H1 (cell line): ENCODE measurements at regions not wholly inside any gene's neighbourhood (a gene's known extent, or its start where the extent isn't known, plus 50 kb on each side); places are given as distances from the start of the nearest gene placed in this dataset.

ENCODE experiments used
- CTCF ChIA-PET: fragments of 300-600 bp; sonication (Branson Sonifier 250); formaldehyde crosslinking; loops from one replicate; lab custom pipeline; 2021; ENCODE audit not compliant: partially characterized antibody; lab: Charles Lee
- POLR2A ChIA-PET: fragments of 300-600 bp; sonication (Branson Sonifier 250); formaldehyde crosslinking; loops from one replicate; lab custom pipeline; 2021; ENCODE audit warnings: inconsistent platforms; ENCODE audit not compliant: partially characterized antibody; lab: Charles Lee
- DNase-seq, 2 experiments: peaks; one replicate each; pipeline versions ENCODE4 v3.0.0 to v3.0.0-alpha.2; 2010 to 2022; ENCODE audit warnings: low spot score in 2 of 2, low read depth in 1 of 2, mixed read lengths in 1 of 2
- FAIRE-seq: peaks from 2 replicates; lab custom pipeline; 2011; peaks lifted over from hg19 to GRCh38; lab: Jason Lieb, UNC
- H2AFZ ChIP-seq: 2 replicates; pipeline ENCODE4 v1.8.1; 2012; ENCODE audit warnings: low read length, inconsistent platforms
- H2AK5ac ChIP-seq: 2 replicates; pipeline ENCODE4 v1.6.1; 2013; ENCODE audit warnings: low read depth, low read length
- H2BK120ac ChIP-seq: replicated peaks from 2 replicates; pipeline ENCODE3; 2013; ENCODE audit warnings: low read depth, low read length, inconsistent platforms
- H2BK12ac ChIP-seq: 2 replicates; pipeline ENCODE4 v1.6.1; 2013; ENCODE audit warnings: low read depth, low read length
- H2BK15ac ChIP-seq: 2 replicates; pipeline ENCODE4 v1.6.1; 2013; ENCODE audit warnings: low read length
- H2BK20ac ChIP-seq: 2 replicates; pipeline ENCODE4 v1.6.1; 2013; ENCODE audit warnings: low read length
- H2BK5ac ChIP-seq: 2 replicates; pipeline ENCODE4 v1.6.1; 2013; ENCODE audit warnings: low read depth, low read length
- H3K14ac ChIP-seq: 2 replicates; pipeline ENCODE4 v1.6.1; 2013; ENCODE audit warnings: inconsistent platforms; ENCODE audit not compliant: insufficient read length
- H3K18ac ChIP-seq: 2 replicates; pipeline ENCODE4 v1.6.1; 2013; ENCODE audit warnings: low read length; ENCODE audit errors: extremely low read depth
- H3K23ac ChIP-seq: 2 replicates; pipeline ENCODE4 v1.6.1; 2013; ENCODE audit warnings: inconsistent platforms; ENCODE audit not compliant: insufficient read length
- H3K23me2 ChIP-seq: 2 replicates; pipeline ENCODE4 v1.6.1; 2013; ENCODE audit warnings: low read depth, low read length
- H3K27ac ChIP-seq: 2 replicates; pipeline ENCODE4 v1.6.1; 2011; ENCODE audit warnings: low read depth, low read length, inconsistent platforms
- H3K27me3 ChIP-seq, 4 experiments: replicated peaks in 1 of 4; 1 replicate in 1 of 4; 2 replicates in 3 of 4; pipeline versions ENCODE4 v1.6.1 to v1.8.1; 2011 to 2013; ENCODE audit warnings: low read length in 3 of 4, mild to moderate bottlenecking in 3 of 4, inconsistent platforms in 2 of 4, mixed read lengths in 2 of 4, moderate library complexity in 1 of 4; ENCODE audit not compliant: control insufficient read depth in 3 of 4, insufficient read depth in 3 of 4; ENCODE audit errors: extremely low read depth in 1 of 4
- H3K36me3 ChIP-seq, 4 experiments: 2 replicates each; pipeline versions ENCODE4 v1.6.1 to v1.8.1; 2011 to 2013; ENCODE audit warnings: mild to moderate bottlenecking in 4 of 4, low read length in 3 of 4, moderate library complexity in 2 of 4, control low read depth in 1 of 4, inconsistent platforms in 1 of 4; ENCODE audit not compliant: insufficient read depth in 4 of 4, control insufficient read depth in 2 of 4
- H3K4ac ChIP-seq: replicated peaks from 2 replicates; pipeline ENCODE3; 2013; ENCODE audit warnings: low read length, low read depth, mixed read lengths, inconsistent platforms; ENCODE audit not compliant: insufficient read length
- H3K4me1 ChIP-seq, 4 experiments: replicated peaks in 1 of 4; 1 replicate in 1 of 4; 2 replicates in 3 of 4; pipeline versions ENCODE4 v1.6.1 to v1.8.1; 2011 to 2013; ENCODE audit warnings: low read length in 3 of 4, inconsistent platforms in 2 of 4, mixed read lengths in 1 of 4; ENCODE audit not compliant: insufficient read depth in 4 of 4, control insufficient read depth in 3 of 4
- H3K4me2 ChIP-seq, 2 experiments: 2 replicates each; pipeline versions ENCODE4 v1.6.1 to v1.8.1; 2011 to 2013; ENCODE audit warnings: low read depth in 2 of 2, low read length in 2 of 2, control low read depth in 1 of 2, inconsistent platforms in 1 of 2, mild to moderate bottlenecking in 1 of 2; ENCODE audit not compliant: insufficient read depth in 1 of 2
- H3K4me3 ChIP-seq, 4 experiments: fragments of 200-600, 300-600 bp in 1 of 4; sonication (generic), shearing (Covaris generic), sonication (Bioruptor Twin) in 1 of 4; 2 replicates each; pipeline versions ENCODE4 v1.5.1 to v1.8.1; 2011 to 2016; ENCODE audit warnings: low read length in 4 of 4, low read depth in 3 of 4, control low read depth in 2 of 4, inconsistent platforms in 2 of 4, mild to moderate bottlenecking in 2 of 4, mixed read lengths in 1 of 4, moderate library complexity in 1 of 4; ENCODE audit not compliant: insufficient read depth in 2 of 4; ENCODE audit errors: extremely low read depth in 1 of 4
- H3K56ac ChIP-seq: replicated peaks from 2 replicates; pipeline ENCODE3; 2013; ENCODE audit warnings: low read depth, mild to moderate bottlenecking, mixed read lengths, low read length, inconsistent platforms; ENCODE audit not compliant: insufficient read length
- H3K79me1 ChIP-seq: 2 replicates; pipeline ENCODE4 v1.6.1; 2013; ENCODE audit warnings: low read depth, low read length, control low read depth
- H3K79me2 ChIP-seq, 2 experiments: 2 replicates each; pipeline versions ENCODE4 v1.6.1 to v1.8.1; 2012 to 2013; ENCODE audit warnings: low read length in 2 of 2, mild to moderate bottlenecking in 2 of 2, inconsistent platforms in 1 of 2; ENCODE audit not compliant: insufficient read depth in 2 of 2, control insufficient read depth in 1 of 2
- H3K9ac ChIP-seq, 4 experiments: replicated peaks in 1 of 4; 1 replicate in 1 of 4; 2 replicates in 3 of 4; pipeline versions ENCODE4 v1.6.1 to v1.8.1; 2011 to 2013; ENCODE audit warnings: low read depth in 3 of 4, low read length in 3 of 4, control low read depth in 2 of 4, mild to moderate bottlenecking in 2 of 4, moderate library complexity in 2 of 4, inconsistent platforms in 1 of 4; ENCODE audit errors: extremely low read depth in 1 of 4
- H3K9me3 ChIP-seq, 2 experiments: 2 replicates each; pipeline versions ENCODE4 v1.6.1 to v1.8.1; 2012 to 2013; ENCODE audit warnings: mild to moderate bottlenecking in 2 of 2, moderate library complexity in 2 of 2, control low read depth in 1 of 2, inconsistent platforms in 1 of 2, low read depth in 1 of 2, low read length in 1 of 2, mixed read lengths in 1 of 2; ENCODE audit not compliant: insufficient read depth in 2 of 2
- H4K20me1 ChIP-seq, 2 experiments: replicated peaks in 1 of 2; 2 replicates each; pipeline versions ENCODE3 to v1.8.1; 2011 to 2013; ENCODE audit warnings: inconsistent platforms in 2 of 2, low read length in 2 of 2, mild to moderate bottlenecking in 1 of 2; ENCODE audit not compliant: insufficient read depth in 2 of 2, control insufficient read depth in 1 of 2
- H4K5ac ChIP-seq: 2 replicates; pipeline ENCODE4 v1.6.1; 2013; ENCODE audit warnings: low read length, low read depth, mixed read lengths, inconsistent platforms; ENCODE audit not compliant: insufficient read length
- H4K8ac ChIP-seq: 2 replicates; pipeline ENCODE4 v1.8.0; 2013; ENCODE audit warnings: mild to moderate bottlenecking, moderate library complexity, low read length, inconsistent platforms; ENCODE audit not compliant: insufficient read depth; ENCODE audit errors: extremely low read depth
- H4K91ac ChIP-seq: replicated peaks from 2 replicates; pipeline ENCODE3; 2013; ENCODE audit warnings: low read length, mixed read lengths, inconsistent platforms; ENCODE audit not compliant: insufficient read length
- ASH2L ChIP-seq: fragments of 200-600, 300-600 bp; sonication (generic); IDR thresholded peaks from one replicate; pipeline ENCODE4 v1.7.1; 2017; ENCODE audit warnings: low read length
- BCL11A ChIP-seq, 2 experiments: IDR thresholded peaks; one replicate each; pipeline ENCODE4 v1.6.1; 2011; ENCODE audit warnings: low read depth in 2 of 2, low read length in 2 of 2, mild to moderate bottlenecking in 2 of 2
- CBX8 ChIP-seq: fragments of 300-800, 300-1000 bp; sonication (generic); IDR thresholded peaks from 2 replicates; pipeline ENCODE4 v1.7.1; 2016; ENCODE audit warnings: low read depth, low read length, borderline replicate concordance
- CHD1 ChIP-seq: IDR thresholded peaks from 2 replicates; pipeline ENCODE4 v1.6.1; 2012; ENCODE audit warnings: low read depth, low read length, improper control_type of control experiment
- CTBP2 ChIP-seq: IDR thresholded peaks from 2 replicates; pipeline ENCODE4 v1.7.0; 2011; ENCODE audit warnings: borderline replicate concordance, mild to moderate bottlenecking, moderate library complexity, mixed read lengths, low read length; ENCODE audit not compliant: insufficient read depth, insufficient read length
- EP300 ChIP-seq, 2 experiments: IDR thresholded peaks; 1 replicate in 1 of 2; 2 replicates in 1 of 2; pipeline ENCODE4 v1.6.1; 2011 to 2012; ENCODE audit warnings: low read depth in 2 of 2, low read length in 2 of 2, mild to moderate bottlenecking in 2 of 2, borderline replicate concordance in 1 of 2, inconsistent platforms in 1 of 2, moderate library complexity in 1 of 2
- FOSL1 ChIP-seq: IDR thresholded peaks from 2 replicates; pipeline ENCODE4 v1.6.1; 2011; ENCODE audit warnings: mild to moderate bottlenecking, low read depth, low read length, moderate library complexity; ENCODE audit not compliant: insufficient read depth
- GABPA ChIP-seq: IDR thresholded peaks from 2 replicates; pipeline ENCODE4 v1.6.1; 2011; ENCODE audit warnings: mild to moderate bottlenecking, low read length, moderate library complexity, borderline replicate concordance; ENCODE audit not compliant: insufficient read depth
- JUN ChIP-seq: IDR thresholded peaks from 2 replicates; pipeline ENCODE4 v1.6.1; 2011; ENCODE audit warnings: low read depth, mild to moderate bottlenecking, improper control_type of control experiment, low read length
- JUND ChIP-seq: IDR thresholded peaks from 2 replicates; pipeline ENCODE4 v1.6.1; 2011; ENCODE audit warnings: mild to moderate bottlenecking, improper control_type of control experiment, low read length
- KDM1A ChIP-seq: fragments of 200-600, 300-600 bp; sonication (generic); IDR thresholded peaks from 2 replicates; pipeline ENCODE4 v1.7.1; 2016; ENCODE audit warnings: mild to moderate bottlenecking, low read length, borderline replicate concordance
- KDM5A ChIP-seq: fragments of 200-600 bp; IDR thresholded peaks from 2 replicates; pipeline ENCODE4 v1.7.1; 2012; ENCODE audit warnings: mild to moderate bottlenecking, low read length, inconsistent platforms, mixed read lengths
- RAD21 ChIP-seq, 2 experiments: IDR thresholded peaks in 1 of 2; conservative IDR thresholded peaks in 1 of 2; 2 replicates each; pipeline ENCODE4 v1.6.1; 2011; ENCODE audit warnings: low read depth in 2 of 2, low read length in 2 of 2, improper control_type of control experiment in 1 of 2, inconsistent platforms in 1 of 2, mild to moderate bottlenecking in 1 of 2, moderate library complexity in 1 of 2
- SP4 ChIP-seq: IDR thresholded peaks from 2 replicates; pipeline ENCODE4 v1.6.1; 2012; ENCODE audit warnings: low read length, inconsistent platforms
- YY1 ChIP-seq: IDR thresholded peaks from 2 replicates; pipeline ENCODE4 v1.6.1; 2011; ENCODE audit warnings: low read depth, mild to moderate bottlenecking, low read length
- WGBS, 2 experiments: shearing (Covaris generic) in 1 of 2; methylation state at CpG; one replicate each; pipeline versions ENCODE4 v1.1.6 to v1.1.7; 2013 to 2015; ENCODE audit warnings: low lambda C conversion rate in 2 of 2, mixed read lengths in 2 of 2, inconsistent platforms in 1 of 2, low coverage in 1 of 2, missing lambda C conversion rate in 1 of 2; ENCODE audit not compliant: insufficient replicate concordance in 2 of 2, insufficient coverage in 1 of 2, insufficient read length in 1 of 2; ENCODE audit errors: extremely low coverage in 1 of 2, missing lambda C conversion rate in 1 of 2; 5-methylcytosine and 5-hydroxymethylcytosine counted together

DNA sequence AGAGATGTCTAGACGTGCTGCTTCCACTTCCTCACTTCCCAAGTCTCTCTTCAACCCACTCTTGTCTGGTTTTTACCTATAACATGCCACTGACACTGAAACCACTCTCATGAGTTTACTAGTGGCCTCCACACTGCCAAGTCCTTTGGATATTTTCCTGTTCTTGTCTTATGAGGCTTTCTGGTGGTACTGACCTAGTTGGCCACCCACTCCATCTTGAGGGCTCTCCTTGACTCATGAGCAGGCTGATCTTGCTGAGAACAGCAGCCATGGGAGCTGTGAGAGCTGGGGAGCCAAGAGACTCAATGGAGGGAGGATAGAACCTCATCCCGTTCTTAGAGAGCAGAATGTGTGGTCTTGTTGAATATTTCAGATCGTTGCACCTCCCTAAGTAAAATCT lies 283.4 kb upstream of the PRDM1 start:
- no peak overlapping the region for H3K27ac ChIP-seq
- CTCF ChIA-PET, result interaction anchor here (0.9 to 1.4 kb wide), 3 partner anchors 33 to 298 kb away, joined by 3 to 4 read pairs (median 3); no protein-coding TSS in a partner anchor
- H3K14ac ChIP-seq, result no peak overlapping the region

More for the DNA sequence above, 283.4 kb upstream of the PRDM1 start:
- Histone ChIP-seq H2BK15ac (no peak overlapping the region), H4K91ac (no peak overlapping the region), H3K23ac (no peak overlapping the region), H3K79me1 (no peaks in the 10 kb centered on the region), H3K4me1 (no peaks in the 10 kb centered on the region), H2BK20ac (no peak overlapping the region), H4K5ac (no peak overlapping the region), H2AFZ (no peak overlapping the region), H2BK12ac (no peak overlapping the region), H3K4ac (no peak overlapping the region), H4K8ac (no peak overlapping the region), H2AK5ac (peak overlapping the region; percentile 19; the same call in 1 of the 2 replicates), H3K56ac (no peak overlapping the region), H3K9ac (no peak overlapping the region)
- no peak for DNase-seq
- POLR2A ChIA-PET, result no interaction called here
- TF ChIP-seq FOSL1 (no peak), ASH2L (no peak), KDM1A (no peak), CHD1 (no peak), JUND (no peak), EP300 (IDR thresholded peaks at IDR 0.05; ENCODE audit: borderline replicate concordance in 1 of 2, low read depth in 2 of 2, low read length in 2 of 2) (no peak), RAD21 (IDR thresholded peaks at IDR 0.05 in 1 of 2, conservative IDR thresholded peaks at IDR 0.05 in 1 of 2; ENCODE audit: low read depth in 2 of 2, low read length in 2 of 2) (no peak), BCL11A (IDR thresholded peaks at IDR 0.05; ENCODE audit: low read depth in 2 of 2, low read length in 2 of 2) (no peak), JUN (no peak), KDM5A (no peak), CBX8 (no peak), GABPA (no peak), SP4 (no peak), CTBP2 (no peak), YY1 (no peak)
- TF ChIP-seq, all 59 proteins: peak for 0
- no peak for FAIRE-seq
- 90% methylated on average over 3 of the region's 3 CpGs; no CpG with 5 or more reads in 1 of the 2 experiments for WGBS, 2 experiments
- no peak overlapping the region for H3K18ac ChIP-seq
- no peaks in the 10 kb centered on the region for H4K20me1 ChIP-seq
- H3K23me2 ChIP-seq, result no peaks in the 10 kb centered on the region
- no peaks in the 10 kb centered on the region for H3K36me3 ChIP-seq
- H3K79me2 ChIP-seq, result no peaks in the 10 kb centered on the region; a peak in 1 of 4 replicates
- H3K27me3 ChIP-seq, result no peaks in the 10 kb centered on the region
- H3K4me2 ChIP-seq, result no peak overlapping the region
- no peak overlapping the region for H3K4me3 ChIP-seq
- H2BK120ac ChIP-seq, result no peak overlapping the region
- no peaks in the 10 kb centered on the region for H3K9me3 ChIP-seq
- no peak overlapping the region for H2BK5ac ChIP-seq
